Esophagus muscularis mucosa (tissue), 4 donors: ENCODE measurements at regions not wholly inside any gene's neighbourhood (a gene's known extent, or its start where the extent isn't known, plus 50 kb on each side); places are given as distances from the start of the nearest gene placed in this dataset.

ENCODE experiments used
- DNase-seq: peaks from one replicate; pipeline ENCODE4 v3.0.0-alpha.2; 2017; ENCODE audit errors: extremely low spot score
- H3K27ac ChIP-seq, 4 donors: fragments of 200-600 bp; sonication (generic); replicated peaks in 1 of 4; 1 replicate in 3 of 4; 2 replicates in 1 of 4; pipeline ENCODE4 v1.5.1; 2016 to 2019; ENCODE audit warnings: mild to moderate bottlenecking in 1 of 4
- H3K27me3 ChIP-seq, 4 donors: fragments of 200-600 bp; sonication (generic); one replicate each; pipeline versions ENCODE4 v1.5.1 to v1.6.0; 2016 to 2019
- H3K36me3 ChIP-seq, 4 donors: fragments of 200-600 bp; sonication (generic); one replicate each; pipeline ENCODE4 v1.5.1; 2016 to 2019
- H3K4me1 ChIP-seq, 4 donors: fragments of 200-600 bp; sonication (generic); one replicate each; pipeline ENCODE4 v1.5.1; 2016 to 2019
- H3K4me3 ChIP-seq, 4 donors: fragments of 200-600 bp; sonication (generic); 1 replicate in 2 of 4; 2 replicates in 2 of 4; pipeline ENCODE4 v1.5.1; 2016 to 2019; ENCODE audit warnings: mild to moderate bottlenecking in 4 of 4, moderate library complexity in 1 of 4
- H3K9me3 ChIP-seq, 4 donors: fragments of 200-600 bp; sonication (generic); 1 replicate in 3 of 4; 2 replicates in 1 of 4; pipeline ENCODE4 v1.5.1; 2016 to 2019
- CTCF ChIP-seq, 3 experiments: fragments of 200-600 bp in 2 of 3; fragments of 450-650 bp in 1 of 3; sonication (generic) in 2 of 3; IDR thresholded peaks; one replicate each; pipeline ENCODE4 v1.5.1; 2017 to 2019; ENCODE audit warnings: antibody characterized with exemption in 3 of 3, mild to moderate bottlenecking in 2 of 3, moderate library complexity in 1 of 3
- EP300 ChIP-seq: sonication (generic); formaldehyde crosslinking; IDR thresholded peaks from one replicate; pipeline ENCODE4 v1.6.1; 2017; ENCODE audit warnings: antibody characterized with exemption
- POLR2A ChIP-seq: fragments of 450-650 bp; IDR thresholded peaks from one replicate; pipeline ENCODE4 v1.6.1; 2017; ENCODE audit warnings: antibody characterized with exemption, moderate library complexity, mild to moderate bottlenecking, low read depth
- POLR2AphosphoS5 ChIP-seq, 2 donors: sonication (generic); formaldehyde crosslinking; IDR thresholded peaks; one replicate each; pipeline ENCODE4 v1.6.1; 2017; ENCODE audit warnings: antibody characterized with exemption in 2 of 2
- WGBS: methylation state at CpG from one replicate; pipeline ENCODE4 v1.1.5; 2018; 5-methylcytosine and 5-hydroxymethylcytosine counted together
- intact Hi-C: fragments of 100-400 bp; cut with DNase I; formaldehyde crosslinking; loops from one replicate; pipeline ENCODE4 v1.15.1; 2023

GRCh38 chr10:53276797-53277196 lies 504.2 kb upstream of the MBL2 start:
- H3K27ac ChIP-seq = no peak overlapping the region
- H3K9me3 ChIP-seq = peaks cover 0 to 10% (median 0%) of the 10 kb centered on the region in 4 donors
- no peaks in the 10 kb centered on the region for H3K36me3 ChIP-seq
- no peaks in the 10 kb centered on the region for H3K27me3 ChIP-seq
- H3K4me1 ChIP-seq = no peaks in the 10 kb centered on the region
- intact Hi-C loops = no loop called here
- TF ChIP-seq CTCF (IDR thresholded peaks at IDR 0.05) (no peak), EP300 (no peak)
- H3K4me3 ChIP-seq = no peak overlapping the region
- DNase-seq = no peak
- WGBS = 94% methylated on average over 1 of the region's 1 CpG

- intact Hi-C loops = no loop called here
- 69% methylated on average over 2 of the region's 2 CpGs for WGBS
- TF ChIP-seq POLR2A (no peak), POLR2AphosphoS5 (IDR thresholded peaks at IDR 0.05) (no peak), EP300 (no peak), CTCF (IDR thresholded peaks at IDR 0.05) (no peak)
- no peaks in the 10 kb centered on the region for H3K36me3 ChIP-seq
- H3K4me3 ChIP-seq = no peak overlapping the region
- no peak for DNase-seq
- H3K4me1 ChIP-seq = no peaks in the 10 kb centered on the region
- no peaks in the 10 kb centered on the region for H3K27me3 ChIP-seq
- H3K27ac ChIP-seq = no peak overlapping the region
- H3K9me3 ChIP-seq = peaks cover 0 to 10% (median 0%) of the 10 kb centered on the region in 4 donors
These were observed 496.9 kb upstream of the MBL2 start for GRCh38 chr10:53269482-53269881.

GRCh38 chr10:53260213-53260612 lies 487.6 kb upstream of the MBL2 start:
- Histone ChIP-seq H3K4me3 (no peak overlapping the region), H3K27ac (no peak overlapping the region), H3K27me3 (no peaks in the 10 kb centered on the region), H3K36me3 (no peaks in the 10 kb centered on the region), H3K4me1 (no peaks in the 10 kb centered on the region), H3K9me3 (no peaks in the 10 kb centered on the region)
- DNase-seq = no peak
- intact Hi-C loops = no loop called here
- no peak for TF ChIP-seq CTCF (IDR thresholded peaks at IDR 0.05)
- TF ChIP-seq POLR2A = no peak
- no peak for TF ChIP-seq EP300
- TF ChIP-seq POLR2AphosphoS5 (IDR thresholded peaks at IDR 0.05) = no peak
- 55% methylated on average over 1 of the region's 1 CpG for WGBS

DNA sequence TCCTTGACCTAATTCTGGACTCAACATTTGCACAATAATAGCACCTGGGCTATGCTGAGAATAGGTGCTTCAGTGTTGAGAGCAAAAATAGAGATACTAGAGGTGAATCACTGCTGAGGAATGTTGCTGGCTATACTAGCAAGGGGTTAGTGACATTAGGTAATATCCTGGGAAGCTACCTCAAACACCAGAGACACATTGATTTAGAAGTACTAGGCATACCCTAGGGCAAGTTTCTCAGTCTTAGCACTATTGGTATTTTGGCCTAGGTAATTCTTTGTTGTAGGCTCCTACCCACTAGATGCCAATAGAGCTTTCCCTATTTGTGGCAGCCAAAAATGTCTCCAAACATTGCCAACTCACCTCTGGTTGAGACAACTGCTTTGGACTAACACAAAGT lies 484.0 kb upstream of the MBL2 start:
- peaks cover 0 to 11% (median 0%) of the 10 kb centered on the region in 4 donors for H3K9me3 ChIP-seq
- no peaks in the 10 kb centered on the region for H3K36me3 ChIP-seq
- no peaks in the 10 kb centered on the region for H3K4me1 ChIP-seq
- no peak for TF ChIP-seq CTCF (IDR thresholded peaks at IDR 0.05)
- TF ChIP-seq EP300 = no peak
- TF ChIP-seq POLR2AphosphoS5 (IDR thresholded peaks at IDR 0.05) = no peak
- no peak for TF ChIP-seq POLR2A
- H3K27me3 ChIP-seq = no peaks in the 10 kb centered on the region
- intact Hi-C loops = no loop called here
- DNase-seq = no peak
- H3K27ac ChIP-seq = no peak overlapping the region
- H3K4me3 ChIP-seq = no peak overlapping the region

DNA sequence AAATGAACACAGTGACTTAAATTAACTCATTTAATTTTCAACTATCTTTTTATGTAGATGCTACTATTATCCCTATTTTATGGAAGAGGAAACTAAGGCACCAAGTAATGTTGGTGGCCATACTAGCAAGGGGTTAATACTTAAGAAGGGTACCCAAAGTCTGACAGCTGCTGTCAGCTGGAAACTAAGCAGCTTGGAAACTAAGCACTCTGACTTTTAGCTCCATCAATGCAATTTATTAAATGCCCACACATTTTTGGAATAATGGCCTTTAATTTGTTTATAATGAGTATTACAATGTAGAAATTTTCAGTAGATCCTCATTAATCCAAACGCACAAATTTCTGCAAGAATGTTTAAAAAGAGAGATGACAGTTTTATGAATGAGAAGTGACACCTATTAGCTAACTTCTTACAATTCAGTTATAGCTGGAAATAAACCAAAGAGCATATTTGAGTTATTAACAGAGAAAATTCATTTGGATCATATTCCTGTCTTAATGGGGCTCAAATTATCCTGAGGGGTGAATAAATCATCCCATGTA lies 483.1 kb upstream of the MBL2 start:
- intact Hi-C loops = no loop called here
- DNase-seq = no peak
- H3K9me3 ChIP-seq = peaks cover 0 to 11% (median 0%) of the 10 kb centered on the region in 4 donors
- WGBS = 64% methylated on average over 1 of the region's 1 CpG
- H3K27ac ChIP-seq = no peak overlapping the region
- H3K4me3 ChIP-seq = no peak overlapping the region
- no peaks in the 10 kb centered on the region for H3K36me3 ChIP-seq
- no peak for TF ChIP-seq POLR2AphosphoS5 (IDR thresholded peaks at IDR 0.05)
- no peak for TF ChIP-seq EP300
- no peak for TF ChIP-seq CTCF (IDR thresholded peaks at IDR 0.05)
- no peak for TF ChIP-seq POLR2A
- H3K27me3 ChIP-seq = no peaks in the 10 kb centered on the region
- no peaks in the 10 kb centered on the region for H3K4me1 ChIP-seq
